ENCODE measurements at regions not wholly inside any gene's neighbourhood (a gene's known extent, or its start where the extent isn't known, plus 50 kb on each side); places are given as distances from the start of the nearest gene placed in this dataset.

DNA sequence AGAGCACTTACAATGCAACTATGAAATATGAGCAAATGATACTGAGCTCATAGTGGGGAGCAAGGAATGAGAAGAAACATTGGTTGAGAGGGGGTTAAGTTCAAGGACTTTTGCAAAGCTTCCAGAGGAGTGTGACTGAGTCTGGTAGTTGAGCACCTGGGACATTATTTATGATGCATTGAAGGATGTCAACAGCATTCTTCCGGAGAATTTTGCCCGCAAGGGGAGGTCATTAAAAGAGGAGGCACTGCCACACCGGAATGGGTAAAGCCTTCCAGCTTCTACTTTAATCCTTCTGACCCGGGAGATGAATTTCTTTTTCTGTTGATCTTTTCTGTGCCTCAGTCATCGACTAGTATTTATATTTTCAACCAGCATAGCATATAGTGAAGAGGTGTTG lies 208.4 kb upstream of the CAMK1G start:
- TF ChIP-seq, protein P1, sequence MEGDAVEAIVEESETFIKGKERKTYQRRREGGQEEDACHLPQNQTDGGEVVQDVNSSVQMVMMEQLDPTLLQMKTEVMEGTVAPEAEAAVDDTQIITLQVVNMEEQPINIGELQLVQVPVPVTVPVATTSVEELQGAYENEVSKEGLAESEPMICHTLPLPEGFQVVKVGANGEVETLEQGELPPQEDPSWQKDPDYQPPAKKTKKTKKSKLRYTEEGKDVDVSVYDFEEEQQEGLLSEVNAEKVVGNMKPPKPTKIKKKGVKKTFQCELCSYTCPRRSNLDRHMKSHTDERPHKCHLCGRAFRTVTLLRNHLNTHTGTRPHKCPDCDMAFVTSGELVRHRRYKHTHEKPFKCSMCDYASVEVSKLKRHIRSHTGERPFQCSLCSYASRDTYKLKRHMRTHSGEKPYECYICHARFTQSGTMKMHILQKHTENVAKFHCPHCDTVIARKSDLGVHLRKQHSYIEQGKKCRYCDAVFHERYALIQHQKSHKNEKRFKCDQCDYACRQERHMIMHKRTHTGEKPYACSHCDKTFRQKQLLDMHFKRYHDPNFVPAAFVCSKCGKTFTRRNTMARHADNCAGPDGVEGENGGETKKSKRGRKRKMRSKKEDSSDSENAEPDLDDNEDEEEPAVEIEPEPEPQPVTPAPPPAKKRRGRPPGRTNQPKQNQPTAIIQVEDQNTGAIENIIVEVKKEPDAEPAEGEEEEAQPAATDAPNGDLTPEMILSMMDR (IDR thresholded peaks at IDR 0.05): no peak
- TF ChIP-seq POLR2AphosphoS5 (IDR thresholded peaks at IDR 0.05): no peak
